GM21360 (cell line): ENCODE measurements at regions not wholly inside any gene's neighbourhood (a gene's known extent, or its start where the extent isn't known, plus 50 kb on each side); places are given as distances from the start of the nearest gene placed in this dataset.

Experiments
- ATAC-seq: cut with Tn5 transposase; IDR thresholded peaks from one replicate; pipeline ENCODE4 v1.9.1; 2021; ENCODE audit warnings: mild to moderate bottlenecking, moderate library complexity; ENCODE audit not compliant: unreplicated experiment

DNA sequence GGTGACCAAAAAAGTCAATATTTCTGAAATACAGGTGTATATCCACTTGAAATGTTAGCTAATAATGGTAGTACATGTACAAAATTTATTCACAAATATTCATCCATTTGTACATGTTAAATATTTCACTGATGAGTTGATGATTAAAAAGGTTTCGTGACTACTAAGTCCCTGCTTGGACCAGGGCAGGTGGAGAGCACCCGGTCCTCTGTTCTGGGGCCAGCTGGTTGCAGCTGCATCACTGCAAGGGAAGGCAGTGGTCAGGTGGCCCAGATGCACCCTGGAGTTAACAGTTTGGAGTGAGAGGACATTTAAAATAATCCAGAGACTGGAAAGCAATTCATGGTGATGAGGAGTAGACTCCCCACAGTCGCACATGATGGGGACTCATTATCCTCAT is 141.2 kb downstream of the ZBTB18 start:
- ATAC-seq, result no peak

GRCh38 chr1:244196571-244197285 is 145.6 kb downstream of the ZBTB18 start:
- no peak for ATAC-seq

DNA sequence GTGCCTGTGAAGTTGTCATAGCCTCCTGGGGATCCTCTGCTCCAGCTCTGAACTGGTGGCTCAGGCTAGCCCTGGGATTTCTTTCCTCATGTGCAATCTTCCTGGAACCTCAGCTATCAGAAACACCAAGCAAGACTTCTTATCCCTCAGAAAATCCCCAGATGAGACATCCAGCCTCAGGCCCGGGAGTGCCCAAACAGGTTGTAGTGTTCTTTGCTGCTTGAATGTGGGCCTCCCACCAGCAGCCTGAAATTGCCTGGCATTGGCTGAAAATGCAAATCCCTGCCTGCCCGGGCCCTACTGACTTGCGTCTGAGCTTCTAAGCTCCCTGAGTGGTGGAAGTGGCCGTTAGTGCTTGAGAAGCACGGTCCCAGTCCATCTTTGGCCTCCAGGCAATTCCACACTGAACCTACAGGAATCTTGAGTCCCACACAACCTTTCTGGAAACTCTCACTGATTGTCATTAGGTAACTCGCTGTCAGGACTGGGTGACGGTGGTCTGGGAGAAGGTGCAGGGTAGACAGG is 146.8 kb downstream of the ZBTB18 start:
- ATAC-seq, result no peak

DNA sequence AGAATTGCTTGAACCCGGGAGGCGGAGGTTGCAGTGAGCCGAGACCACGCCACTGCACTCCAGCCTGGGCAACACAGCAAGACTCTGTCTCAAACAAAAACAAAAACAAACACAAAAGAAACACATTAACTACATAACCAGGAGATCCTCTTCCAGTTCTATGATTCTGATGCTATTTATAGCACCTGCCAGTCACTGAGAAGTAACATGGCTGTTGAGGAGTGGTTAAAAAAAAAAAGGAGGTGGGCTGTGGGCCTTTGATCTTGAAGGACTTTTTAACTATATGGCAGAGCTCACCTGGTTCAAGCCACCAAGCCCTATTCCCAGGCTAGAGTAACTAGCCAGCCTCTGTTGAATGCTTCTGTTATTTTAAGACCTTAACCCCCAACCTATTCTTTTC is 148.8 kb downstream of the ZBTB18 start:
- no peak for ATAC-seq

GRCh38 chr1:244200596-244200995 is 149.5 kb downstream of the ZBTB18 start:
- ATAC-seq, result no peak

DNA sequence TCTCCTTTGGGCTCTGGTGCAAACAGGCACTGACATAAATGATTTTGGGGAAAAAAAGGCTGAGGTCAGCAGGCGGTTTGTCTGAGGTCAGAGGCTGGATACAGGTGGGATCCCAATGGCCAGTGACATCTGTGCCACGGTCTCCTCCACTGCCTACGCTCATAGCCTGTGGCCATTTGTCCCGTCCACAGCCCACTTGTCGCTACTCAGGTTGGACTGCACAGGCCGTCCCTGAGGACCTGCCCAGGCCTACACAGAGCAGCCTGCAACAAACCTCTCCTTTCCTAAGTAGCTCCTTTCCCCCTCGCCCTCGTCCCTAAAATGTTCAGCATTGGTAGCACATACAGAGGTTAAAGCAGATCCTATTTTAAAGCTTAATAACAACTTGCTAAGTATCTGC is 150.7 kb downstream of the ZBTB18 start:
- no peak for ATAC-seq

DNA sequence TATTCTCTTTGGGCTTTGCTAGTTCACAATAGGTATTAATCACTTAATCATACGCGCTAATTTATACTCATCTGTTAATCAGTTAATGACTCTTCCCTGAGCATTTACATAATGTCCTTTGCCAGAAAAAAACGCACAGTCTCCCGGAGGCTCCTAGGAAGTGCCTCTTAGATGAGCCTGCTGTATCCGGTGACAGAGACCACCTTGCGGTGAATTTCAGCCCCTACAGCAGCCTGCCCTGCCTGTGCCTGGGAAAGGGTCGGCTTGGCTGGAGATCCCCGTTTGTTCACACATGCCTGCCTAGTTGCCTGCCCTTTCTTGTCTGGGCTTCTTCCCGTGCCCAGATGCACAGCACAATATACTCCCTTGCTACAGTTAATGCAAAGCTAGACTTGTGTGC is 152.9 kb downstream of the ZBTB18 start:
- ATAC-seq, result no peak

DNA sequence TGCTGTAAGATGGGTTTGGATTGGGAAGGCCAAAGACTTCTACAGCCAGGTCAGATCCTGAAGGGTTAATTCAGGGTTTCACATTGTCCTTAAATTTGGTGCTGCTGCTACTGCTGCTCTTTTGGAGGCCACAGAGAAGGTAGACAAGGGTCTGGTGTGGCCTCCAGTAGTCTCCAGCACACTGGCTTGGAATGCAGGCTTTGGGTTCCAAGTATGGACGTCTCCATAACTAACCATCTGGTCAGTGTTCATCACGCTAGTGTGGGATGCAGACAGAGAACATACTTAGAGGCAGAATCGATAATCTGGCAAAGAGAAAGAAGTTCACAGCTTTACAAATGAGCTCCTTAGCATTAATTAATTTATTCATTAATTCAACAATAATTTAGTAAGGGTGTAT is 154.1 kb downstream of the ZBTB18 start:
- no peak for ATAC-seq

DNA sequence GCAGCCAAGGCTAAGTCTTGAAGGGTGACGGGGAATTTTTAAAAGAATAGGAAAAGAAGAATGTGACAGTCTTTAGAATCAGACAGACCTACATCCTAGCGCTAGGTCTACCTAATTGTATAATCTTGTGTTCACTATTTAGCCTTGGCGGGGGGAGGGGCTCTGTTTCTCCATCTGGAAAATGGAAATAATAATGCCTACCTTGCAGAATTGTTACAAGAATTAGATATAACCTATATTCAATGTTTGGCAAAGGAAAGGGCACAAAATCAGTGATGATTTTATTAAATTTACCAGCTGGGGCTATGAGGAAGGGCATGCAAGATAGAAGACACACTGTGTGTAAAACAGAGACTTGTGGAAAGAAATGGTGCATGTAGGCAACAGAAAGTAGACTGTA is 154.8 kb downstream of the ZBTB18 start:
- no peak for ATAC-seq

GRCh38 chr1:244207042-244207934 is 156.2 kb downstream of the ZBTB18 start:
- ATAC-seq, result no peak

DNA sequence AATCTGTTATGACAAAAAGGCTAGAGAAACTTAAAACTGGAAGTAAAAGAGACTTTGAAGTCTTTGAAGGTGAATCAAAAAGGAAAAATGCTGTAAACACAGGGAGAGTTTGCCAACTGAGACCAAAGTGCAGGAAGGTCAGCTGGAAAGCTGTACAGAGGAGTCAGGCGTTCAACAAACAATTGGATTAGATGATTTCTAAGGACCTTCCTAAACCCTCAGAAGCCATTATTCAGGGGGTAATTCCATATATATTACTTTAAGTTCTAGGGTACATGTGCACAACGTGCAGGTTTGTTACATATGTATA is 156.8 kb downstream of the ZBTB18 start:
- no peak for ATAC-seq

GRCh38 chr1:244209955-244210354 is 158.9 kb downstream of the ZBTB18 start:
- ATAC-seq, result no peak

- no peak for ATAC-seq
Observed at GRCh38 chr1:244210884-244211558, 159.9 kb downstream of the ZBTB18 start.

DNA sequence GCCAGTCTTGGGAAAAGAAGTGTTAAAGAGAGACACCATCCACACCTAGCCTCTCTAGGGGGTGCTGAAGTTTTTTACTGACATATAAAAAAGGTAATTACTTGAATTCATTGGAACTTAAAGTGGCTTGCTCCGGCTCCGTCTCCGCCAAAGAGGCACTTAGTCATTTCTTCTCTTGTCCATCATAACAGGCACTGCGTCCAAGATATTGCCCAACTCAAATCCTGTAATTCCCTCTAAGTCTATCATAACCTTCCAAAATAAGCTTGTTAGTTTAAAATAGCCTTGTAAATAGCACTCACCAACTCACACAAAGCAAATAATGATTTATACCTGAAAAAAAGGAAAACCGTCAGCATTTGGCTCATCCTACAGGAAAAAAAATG is 160.5 kb downstream of the ZBTB18 start:
- no peak for ATAC-seq

- no peak for ATAC-seq
Observed at GRCh38 chr1:244212219-244212618, 161.1 kb downstream of the ZBTB18 start.

GRCh38 chr1:244212797-244213475 is 161.9 kb downstream of the ZBTB18 start:
- ATAC-seq, result no peak

DNA sequence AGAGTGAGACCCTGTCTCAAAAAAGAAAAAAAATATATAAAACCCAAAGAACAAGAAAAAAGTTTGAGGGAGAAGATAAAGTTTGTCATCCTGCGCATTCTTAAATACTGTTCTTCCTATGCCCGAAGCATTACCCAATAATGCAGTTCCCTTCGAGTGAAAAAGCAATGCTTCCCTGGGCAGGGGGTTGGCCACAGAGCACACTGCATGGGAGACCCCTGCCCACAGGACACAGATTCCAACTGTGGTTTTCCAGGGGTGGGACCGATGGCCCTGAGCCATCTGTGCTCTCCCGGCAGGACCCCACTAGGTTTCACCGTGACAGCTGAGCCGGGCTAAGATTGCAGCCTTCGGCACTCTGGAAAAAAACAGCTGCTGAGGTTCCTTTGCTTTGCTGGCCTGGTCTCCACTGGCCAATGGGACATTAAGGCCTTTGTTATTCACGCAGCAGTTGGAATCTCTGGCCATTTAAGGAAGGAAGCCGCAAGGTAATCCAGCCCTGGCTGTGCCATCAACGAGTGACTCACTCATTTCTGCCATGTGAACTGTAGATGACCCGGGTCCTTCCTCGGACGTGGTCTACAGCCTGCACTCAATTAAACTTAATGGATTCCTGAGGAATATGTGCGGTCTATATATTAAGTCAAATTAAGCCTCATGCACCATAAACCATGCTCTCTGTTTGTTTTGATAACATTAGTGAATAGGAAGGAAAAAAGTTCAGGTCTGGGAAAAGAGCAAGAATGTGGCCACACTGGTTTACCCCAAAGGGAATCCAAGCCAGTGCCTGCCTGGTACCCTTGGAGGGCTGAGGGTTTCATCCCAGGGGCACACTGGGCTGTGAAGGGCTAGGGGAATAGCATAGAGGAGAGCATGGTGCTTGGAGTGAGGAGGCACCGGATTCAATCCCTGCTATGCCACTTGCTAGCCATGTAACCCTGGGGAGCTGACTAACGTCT is 163.2 kb downstream of the ZBTB18 start:
- no peak for ATAC-seq

DNA sequence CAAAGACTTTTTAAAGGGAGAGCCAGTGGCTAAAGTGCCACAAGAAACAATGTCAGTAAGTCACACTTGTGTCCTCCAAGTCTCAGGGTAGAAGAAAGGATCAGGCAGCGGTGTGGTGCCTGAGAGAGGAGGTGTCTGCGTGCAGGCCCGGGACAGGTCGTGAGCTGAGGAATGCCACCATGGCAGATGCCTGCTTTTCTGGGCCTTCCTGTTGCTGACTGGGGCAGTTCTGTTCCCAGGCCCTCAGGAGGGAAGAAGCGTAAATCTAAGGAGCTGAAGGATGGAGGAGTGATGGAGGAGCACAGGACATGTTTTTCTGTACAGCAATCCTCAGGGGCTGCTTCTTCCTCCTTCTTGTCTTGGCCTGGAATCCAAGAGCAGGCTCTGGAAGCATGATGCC is 165.8 kb downstream of the ZBTB18 start:
- no peak for ATAC-seq

- ATAC-seq, result no peak
Observed at GRCh38 chr1:244217711-244218110, 166.6 kb downstream of the ZBTB18 start.

DNA sequence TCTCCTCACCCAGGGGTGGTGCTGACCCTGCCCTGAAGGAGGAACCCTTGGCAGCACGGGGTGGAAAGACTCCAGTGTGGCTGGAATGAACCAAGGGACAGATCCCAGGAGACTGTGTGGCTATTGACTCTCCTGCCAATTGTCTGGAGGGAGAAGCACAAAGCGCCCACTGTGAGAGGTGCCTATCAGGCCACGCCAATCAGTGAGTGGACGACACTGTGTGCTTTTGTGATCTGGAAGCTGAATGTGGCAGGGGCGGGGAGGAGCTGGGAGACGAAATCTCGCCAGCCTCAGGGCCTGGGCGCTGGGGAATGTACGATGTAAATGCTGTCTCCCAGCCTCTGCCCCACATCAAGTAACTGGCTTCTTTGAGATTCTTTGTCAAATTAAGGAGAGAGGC is 167.1 kb downstream of the ZBTB18 start:
- no peak for ATAC-seq
